ENCODE measurements at regions not wholly inside any gene's neighbourhood (a gene's known extent, or its start where the extent isn't known, plus 50 kb on each side); places are given as distances from the start of the nearest gene placed in this dataset.
A peak's percentile ranks its signal among the peaks of the same experiment; 100 is the strongest.

- H3K27ac ChIP-seq: no peak overlapping the region
- DNase-seq (ENCODE audit: low read depth, low spot score): no peak
Measured at GRCh38 chr1:185420588-185421081, 103.6 kb upstream of the IVNS1ABP start.

- no peak overlapping the region for H3K27ac ChIP-seq
- DNase-seq (ENCODE audit: low read depth, low spot score): no peak
Measured at GRCh38 chr1:185419718-185420117, 102.7 kb upstream of the IVNS1ABP start.

DNA sequence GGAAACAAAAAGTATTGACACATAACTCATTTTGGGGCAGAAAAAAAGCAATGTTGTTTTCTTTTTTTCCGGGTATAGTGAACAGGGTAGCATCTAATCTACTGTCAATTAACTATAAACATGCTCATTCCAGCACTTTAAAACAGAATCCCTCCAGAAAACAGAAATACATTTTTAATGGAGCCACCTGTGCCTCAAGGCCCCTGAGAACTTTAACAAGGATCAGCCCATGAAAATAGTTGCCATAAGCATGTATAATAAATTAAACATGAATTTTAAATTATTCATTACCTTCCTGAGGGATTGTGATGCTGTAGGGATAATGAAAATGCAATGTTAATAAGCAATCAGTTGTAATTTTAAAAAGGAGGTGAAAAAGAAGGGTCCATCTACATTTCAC is 101.4 kb upstream of the IVNS1ABP start:
- H3K27ac ChIP-seq: no peak overlapping the region

GRCh38 chr1:185412385-185413087 is 95.5 kb upstream of the IVNS1ABP start:
- H3K27ac ChIP-seq: peak overlapping the region; percentile 70
- peak; percentile 63 for DNase-seq (ENCODE audit: low read depth, low spot score)

More for the DNA sequence above, 101.4 kb upstream of the IVNS1ABP start:
- DNase-seq (ENCODE audit: low read depth, low spot score): no peak

- DNase-seq (ENCODE audit: low read depth, low spot score): no peak
- H3K27ac ChIP-seq: peak overlapping the region; percentile 33
Measured at GRCh38 chr1:185409763-185410528, 92.9 kb upstream of the IVNS1ABP start.

DNA sequence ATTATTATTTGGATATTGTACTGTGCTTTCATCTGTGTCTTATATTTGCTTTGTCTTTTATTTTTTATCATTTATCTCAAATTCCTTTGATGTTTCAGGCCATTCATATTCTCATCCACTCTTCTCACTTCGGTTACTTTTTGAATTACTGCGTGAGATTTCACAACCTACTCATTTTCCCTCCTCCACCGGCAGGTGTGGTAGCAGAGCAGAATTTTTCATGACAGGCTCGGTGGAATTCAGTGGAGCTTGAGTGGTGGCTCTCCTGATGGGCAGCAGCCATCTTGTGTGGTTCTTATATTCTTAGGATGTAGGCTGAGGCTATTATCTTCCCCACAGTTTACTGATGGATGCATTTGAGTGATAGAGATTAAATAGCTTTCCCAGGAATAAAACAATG is 92.3 kb upstream of the IVNS1ABP start:
- no peak for DNase-seq (ENCODE audit: low read depth, low spot score)
- H3K27ac ChIP-seq: peak overlapping the region; percentile 33

DNA sequence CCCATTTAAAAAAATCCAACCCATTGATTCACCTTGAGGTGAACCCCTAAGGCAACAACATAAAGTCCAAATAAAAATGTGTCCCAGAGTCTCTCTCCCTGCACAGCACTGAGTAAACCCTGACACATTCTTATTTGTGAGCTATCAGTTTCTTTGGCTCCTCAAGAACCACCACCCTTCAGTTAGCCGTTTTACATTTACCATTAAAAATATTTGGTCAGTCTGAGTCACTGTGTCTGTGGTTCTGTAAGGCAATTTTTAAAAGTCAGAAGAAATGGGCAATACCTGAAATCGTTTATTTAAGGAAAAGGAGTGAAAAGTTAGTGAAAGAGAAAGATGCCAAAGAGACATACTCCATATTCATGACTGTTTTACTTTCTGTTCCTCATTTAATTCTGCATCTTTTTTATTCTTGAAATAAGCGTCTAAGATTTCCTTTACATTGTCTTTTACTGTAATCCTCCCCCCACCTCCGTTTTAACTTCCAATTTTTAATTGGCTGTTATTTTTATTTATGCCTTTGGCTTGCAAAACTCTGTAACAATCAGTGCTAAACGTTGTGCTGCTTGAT is 91.7 kb upstream of the IVNS1ABP start:
- no peak overlapping the region for H3K27ac ChIP-seq
- DNase-seq (ENCODE audit: low read depth, low spot score): no peak

- no peak for DNase-seq (ENCODE audit: low read depth, low spot score)
- no peak overlapping the region for H3K27ac ChIP-seq
Measured at GRCh38 chr1:185406691-185407009, 89.6 kb upstream of the IVNS1ABP start.

DNA sequence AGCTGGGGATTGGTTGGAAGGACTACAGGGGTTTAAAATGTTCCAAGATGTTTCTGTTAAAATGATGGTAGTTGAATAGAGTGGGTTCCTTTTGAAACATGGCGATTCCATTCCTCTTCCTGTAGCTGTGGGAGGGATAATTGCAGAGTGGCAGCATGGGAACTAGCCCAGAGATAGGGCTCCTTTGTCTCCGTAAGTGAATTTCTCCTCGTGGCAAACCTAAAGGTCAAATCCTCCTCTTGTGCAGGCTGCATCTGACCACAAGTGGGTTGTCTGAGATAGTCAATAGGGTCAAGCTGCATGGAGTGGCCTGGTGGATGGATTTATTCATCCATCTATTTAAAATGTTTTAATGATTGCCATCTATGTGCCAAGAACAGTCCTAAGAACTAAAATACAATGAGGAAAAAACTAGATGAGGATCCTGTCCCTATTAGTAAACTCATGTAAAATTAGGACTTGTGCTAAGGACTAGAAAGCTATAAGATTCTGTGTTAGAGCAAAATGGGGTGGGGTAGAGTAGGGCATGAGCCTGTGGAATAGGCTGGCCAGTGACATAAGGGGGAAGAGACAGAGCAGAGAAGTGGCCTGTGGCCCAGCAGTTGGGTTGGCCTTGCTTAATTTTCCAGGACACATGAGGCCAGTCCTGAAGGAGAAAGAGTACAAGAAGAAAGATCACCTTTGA is 89.1 kb upstream of the IVNS1ABP start:
- DNase-seq (ENCODE audit: low read depth, low spot score): no peak
- no peak overlapping the region for H3K27ac ChIP-seq

DNA sequence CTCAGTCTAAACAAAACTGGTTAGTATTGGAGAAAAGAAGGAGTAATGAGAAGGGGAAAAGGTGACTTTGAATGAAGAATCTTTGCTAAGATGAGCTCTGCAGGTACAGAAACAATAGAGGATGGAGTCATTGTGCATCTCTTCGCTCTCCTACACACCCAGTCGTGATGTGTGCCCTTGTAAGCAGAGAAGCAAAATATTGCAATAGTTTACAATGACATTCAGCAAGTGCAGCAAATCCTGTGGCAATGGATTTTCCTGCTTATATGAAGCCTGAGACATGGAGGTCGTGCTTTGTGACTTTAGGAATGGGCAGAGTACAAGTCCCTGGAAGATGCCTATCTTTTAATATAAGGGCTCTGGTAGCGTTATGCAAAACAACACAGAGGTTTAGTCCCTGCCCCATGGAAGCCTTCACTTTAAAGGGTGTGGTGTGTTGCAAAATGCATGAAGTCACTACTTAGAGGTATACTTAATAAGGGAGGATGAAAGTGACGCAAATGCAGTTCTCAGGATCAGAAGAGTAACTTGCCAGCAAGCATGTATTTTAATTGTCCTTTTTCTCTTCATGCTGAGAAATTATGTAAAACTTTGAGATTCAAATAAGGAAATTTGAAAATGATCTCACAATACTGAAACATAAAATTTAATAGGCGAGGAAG is 88.0 kb upstream of the IVNS1ABP start:
- DNase-seq (ENCODE audit: low read depth, low spot score): no peak
- peak overlapping the region; percentile 18 for H3K27ac ChIP-seq

DNA sequence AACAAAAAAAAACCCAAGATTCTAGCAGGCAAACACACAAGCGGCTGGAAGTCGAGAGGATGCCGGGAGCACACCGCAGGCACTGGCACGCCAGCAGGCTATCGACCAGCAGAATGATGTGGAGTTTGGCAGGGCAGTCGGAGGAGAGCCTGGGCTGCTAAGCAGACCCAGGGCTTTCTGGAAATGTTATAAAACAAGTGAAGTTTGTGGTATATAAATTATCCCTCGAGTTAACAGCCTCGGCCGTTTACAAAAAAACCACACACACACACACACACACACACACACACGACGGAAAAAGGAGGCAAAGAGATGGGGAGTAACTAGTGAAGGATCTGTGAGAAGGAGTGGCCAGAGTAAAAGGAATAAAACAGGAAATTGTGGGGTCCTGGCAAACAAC is 87.2 kb upstream of the IVNS1ABP start:
- no peak for DNase-seq (ENCODE audit: low read depth, low spot score)
- H3K27ac ChIP-seq: peak overlapping the region; percentile 18

DNA sequence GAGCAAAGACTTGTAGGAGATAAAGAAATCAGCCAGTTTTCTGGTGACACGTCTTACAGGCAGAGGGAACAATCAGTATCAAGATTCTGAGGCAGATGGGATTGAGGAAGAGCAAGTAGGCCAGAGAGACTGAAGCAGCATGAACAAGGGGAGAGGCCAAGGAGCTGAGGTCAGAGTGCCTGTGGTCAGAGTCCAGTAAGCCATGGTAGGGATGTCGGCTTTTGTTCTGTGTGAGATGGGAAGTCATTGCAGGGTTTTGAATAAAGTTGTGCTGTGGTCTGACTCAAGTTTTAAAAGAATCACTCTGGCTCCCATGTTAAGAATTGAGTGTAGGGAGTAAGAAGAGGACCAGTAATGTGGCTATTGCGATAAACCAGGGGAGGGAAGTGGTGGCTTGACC is 85.9 kb upstream of the IVNS1ABP start:
- no peak for DNase-seq (ENCODE audit: low read depth, low spot score)
- no peak overlapping the region for H3K27ac ChIP-seq

- peak; percentile 92 for DNase-seq (ENCODE audit: low read depth, low spot score)
- H3K27ac ChIP-seq: peak overlapping the region; percentile 81
Measured at GRCh38 chr1:185401019-185401418, 84.0 kb upstream of the IVNS1ABP start.

GRCh38 chr1:185400052-185400451 is 83.0 kb upstream of the IVNS1ABP start:
- DNase-seq (ENCODE audit: low read depth, low spot score): no peak

DNA sequence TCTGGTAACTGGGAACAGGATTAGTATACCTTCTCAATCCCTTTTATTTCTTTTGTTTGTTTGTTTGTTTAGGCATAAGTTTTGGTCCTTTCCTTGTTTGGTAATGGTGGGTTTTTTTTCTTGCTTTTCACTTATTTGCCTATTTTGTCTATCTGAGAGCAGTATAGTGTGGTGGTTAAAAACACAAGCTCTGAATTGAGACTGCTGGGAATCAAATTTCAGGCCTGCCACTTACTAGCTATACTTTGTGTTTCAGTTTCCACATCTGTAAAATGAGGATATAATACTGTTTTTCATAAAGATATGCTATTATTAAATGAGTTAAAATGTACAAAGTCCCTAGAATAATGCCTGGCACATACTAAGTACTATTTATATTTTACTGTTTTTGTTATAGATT is 81.6 kb upstream of the IVNS1ABP start:
- no peak for DNase-seq (ENCODE audit: low read depth, low spot score)
- no peak overlapping the region for H3K27ac ChIP-seq

More at GRCh38 chr1:185400052-185400451, 83.0 kb upstream of the IVNS1ABP start:
- H3K27ac ChIP-seq: peak overlapping the region; percentile 81

- DNase-seq (ENCODE audit: low read depth, low spot score): no peak
- H3K27ac ChIP-seq: no peak overlapping the region
Measured at GRCh38 chr1:185398022-185398421, 81.0 kb upstream of the IVNS1ABP start.

- no peak overlapping the region for H3K27ac ChIP-seq
- DNase-seq (ENCODE audit: low read depth, low spot score): no peak
Measured at GRCh38 chr1:185397183-185397582, 80.1 kb upstream of the IVNS1ABP start.

DNA sequence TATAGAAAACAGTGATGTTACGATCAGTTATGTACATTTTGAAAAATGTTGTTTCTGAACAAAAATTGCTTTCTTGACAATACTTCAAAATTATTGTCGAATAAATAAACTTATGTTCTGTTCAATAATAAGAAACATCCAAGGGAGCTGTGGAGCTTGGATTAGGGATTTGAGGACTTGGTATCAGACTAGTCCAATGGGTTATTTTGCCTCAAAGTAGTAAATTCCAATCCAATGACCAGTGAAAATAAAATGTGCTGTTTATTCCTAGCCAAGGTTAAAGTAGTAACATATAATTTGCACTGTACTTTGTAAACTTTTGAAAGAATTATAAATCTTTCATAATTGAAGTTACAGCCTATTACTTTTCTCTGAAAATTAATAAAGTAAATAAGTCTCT is 79.1 kb upstream of the IVNS1ABP start:
- no peak for DNase-seq (ENCODE audit: low read depth, low spot score)
- no peak overlapping the region for H3K27ac ChIP-seq

DNA sequence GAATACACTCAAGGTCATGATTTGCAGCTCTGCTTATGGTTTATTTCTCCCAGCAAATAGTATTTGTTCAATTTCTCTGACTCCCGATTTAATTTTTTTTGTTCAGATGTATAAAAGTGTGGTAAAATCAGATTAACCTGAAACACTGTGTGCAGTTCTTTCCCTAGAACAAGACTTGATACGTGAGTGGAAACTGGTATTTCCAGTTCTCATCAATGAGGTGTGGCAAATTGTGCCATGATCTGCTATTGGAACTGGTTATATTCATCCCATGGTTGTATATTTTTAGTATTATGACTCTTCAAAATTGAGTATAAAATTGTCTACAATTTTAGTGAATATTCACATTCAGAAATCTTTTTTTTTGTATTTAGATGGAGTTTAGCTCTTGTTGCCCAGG is 76.8 kb upstream of the IVNS1ABP start:
- H3K27ac ChIP-seq: peak overlapping the region; percentile 77
- no peak for DNase-seq (ENCODE audit: low read depth, low spot score)

GRCh38 chr1:185393205-185393604 is 76.2 kb upstream of the IVNS1ABP start:
- H3K27ac ChIP-seq: peak overlapping the region; percentile 77
- DNase-seq (ENCODE audit: low read depth, low spot score): no peak
